Lung (tissue), 11 donors: ENCODE measurements at regions not wholly inside any gene's neighbourhood (a gene's known extent, or its start where the extent isn't known, plus 50 kb on each side); places are given as distances from the start of the nearest gene placed in this dataset.
"Not testable (repeated sequence)": the region's sequence is repeated elsewhere in the genome, so short reads cannot be mapped to it uniquely, and the experiment has no call there.

Experiments used
- ATAC-seq: fragments of 200-7000 bp; cut with Tn5 transposase; one replicate; pipeline ENCODE4 v1.9.1; 2020; ENCODE audit warnings: moderate number of reproducible peaks; ENCODE audit not compliant: insufficient read depth, low FRiP score
- DNase-seq, 3 donors: peaks; one replicate each; pipeline ENCODE4 v3.0.0-alpha.2; 2013 to 2017
- H3K27ac ChIP-seq, 2 donors: one replicate each; pipeline ENCODE4 v1.5.1; 2013; ENCODE audit warnings: mild to moderate bottlenecking in 2 of 2, moderate library complexity in 2 of 2, control low read depth in 1 of 2, inconsistent platforms in 1 of 2, low read depth in 1 of 2, low read length in 1 of 2
- H3K27me3 ChIP-seq, 3 donors: one replicate each; pipeline ENCODE4 v1.5.1; 2013; ENCODE audit warnings: low read length in 2 of 3; ENCODE audit not compliant: control insufficient read depth in 3 of 3, insufficient read depth in 3 of 3
- H3K36me3 ChIP-seq, 4 donors: one replicate each; pipeline ENCODE4 v1.5.1; 2013; ENCODE audit warnings: low read length in 4 of 4, mild to moderate bottlenecking in 1 of 4, moderate library complexity in 1 of 4; ENCODE audit not compliant: control insufficient read depth in 4 of 4, insufficient read depth in 4 of 4
- H3K4me1 ChIP-seq, 5 donors: one replicate each; pipeline ENCODE4 v1.5.1; 2013; ENCODE audit warnings: low read length in 5 of 5, mild to moderate bottlenecking in 2 of 5, moderate library complexity in 1 of 5; ENCODE audit not compliant: control insufficient read depth in 5 of 5, insufficient read depth in 5 of 5
- H3K4me3 ChIP-seq: one replicate; pipeline ENCODE4 v1.5.1; 2013; ENCODE audit warnings: mild to moderate bottlenecking, control low read depth, moderate library complexity
- H3K9ac ChIP-seq, 2 donors: one replicate each; pipeline ENCODE4 v1.5.1; 2013; ENCODE audit warnings: low read length in 2 of 2, control low read depth in 1 of 2; ENCODE audit not compliant: insufficient read depth in 1 of 2
- H3K9me3 ChIP-seq, 4 donors: one replicate each; pipeline ENCODE4 v1.5.1; 2013; ENCODE audit warnings: low read length in 3 of 4, mild to moderate bottlenecking in 1 of 4, moderate library complexity in 1 of 4; ENCODE audit not compliant: control insufficient read depth in 4 of 4, insufficient read depth in 3 of 4
- WGBS, 2 donors: extraction: QIAGEN DNeasy Blood & Tissue Kit; methylation state at CpG; one replicate each; pipeline ENCODE4 v1.1.7; 2013; 5-methylcytosine and 5-hydroxymethylcytosine counted together
- TF ChIP-seq, protein P1 (sequence below): IDR thresholded peaks from 2 replicates; pipeline ENCODE4 v1.5.1; 2012; ENCODE audit warnings: mild to moderate bottlenecking; ENCODE audit errors: control extremely low read depth, extremely low read depth
- donor health status: control.
- donor health status: control.
- donor health status: Bipolar disorder and iron deficiency.
- donor health status: healthy.
- donor health status: DM: yes; HTN: yes; CAD: no.

DNA sequence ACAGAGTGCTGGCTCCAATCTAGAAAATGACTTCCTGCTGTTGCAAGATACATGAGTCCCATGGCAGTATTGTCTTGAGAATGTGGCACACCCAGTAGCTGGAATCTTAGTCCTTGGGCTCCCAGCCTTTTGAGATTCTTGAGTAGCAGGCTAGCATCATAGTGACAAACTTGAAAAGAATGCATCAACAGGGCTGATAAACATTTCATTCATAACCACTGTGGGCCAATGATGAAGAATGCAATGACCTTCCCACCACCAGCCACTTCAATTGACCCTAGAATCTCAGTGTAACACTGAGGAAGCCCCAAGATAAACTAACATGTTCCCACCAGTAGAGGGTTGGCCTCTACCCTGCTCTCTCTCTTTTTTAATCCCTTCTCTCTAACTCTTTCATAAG lies 329.3 kb downstream of the GBA3 start:
- no peak for ATAC-seq
- Histone ChIP-seq H3K27ac (no peak overlapping the region), H3K27me3 (no peaks in the 10 kb centered on the region), H3K4me3 (no peak overlapping the region), H3K36me3 (no peaks in the 10 kb centered on the region), H3K9me3 (no peaks in the 10 kb centered on the region), H3K9ac (no peak overlapping the region), H3K4me1 (no peaks in the 10 kb centered on the region)
- DNase-seq, result no peak
- TF ChIP-seq, protein P1, sequence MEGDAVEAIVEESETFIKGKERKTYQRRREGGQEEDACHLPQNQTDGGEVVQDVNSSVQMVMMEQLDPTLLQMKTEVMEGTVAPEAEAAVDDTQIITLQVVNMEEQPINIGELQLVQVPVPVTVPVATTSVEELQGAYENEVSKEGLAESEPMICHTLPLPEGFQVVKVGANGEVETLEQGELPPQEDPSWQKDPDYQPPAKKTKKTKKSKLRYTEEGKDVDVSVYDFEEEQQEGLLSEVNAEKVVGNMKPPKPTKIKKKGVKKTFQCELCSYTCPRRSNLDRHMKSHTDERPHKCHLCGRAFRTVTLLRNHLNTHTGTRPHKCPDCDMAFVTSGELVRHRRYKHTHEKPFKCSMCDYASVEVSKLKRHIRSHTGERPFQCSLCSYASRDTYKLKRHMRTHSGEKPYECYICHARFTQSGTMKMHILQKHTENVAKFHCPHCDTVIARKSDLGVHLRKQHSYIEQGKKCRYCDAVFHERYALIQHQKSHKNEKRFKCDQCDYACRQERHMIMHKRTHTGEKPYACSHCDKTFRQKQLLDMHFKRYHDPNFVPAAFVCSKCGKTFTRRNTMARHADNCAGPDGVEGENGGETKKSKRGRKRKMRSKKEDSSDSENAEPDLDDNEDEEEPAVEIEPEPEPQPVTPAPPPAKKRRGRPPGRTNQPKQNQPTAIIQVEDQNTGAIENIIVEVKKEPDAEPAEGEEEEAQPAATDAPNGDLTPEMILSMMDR, result no peak

DNA sequence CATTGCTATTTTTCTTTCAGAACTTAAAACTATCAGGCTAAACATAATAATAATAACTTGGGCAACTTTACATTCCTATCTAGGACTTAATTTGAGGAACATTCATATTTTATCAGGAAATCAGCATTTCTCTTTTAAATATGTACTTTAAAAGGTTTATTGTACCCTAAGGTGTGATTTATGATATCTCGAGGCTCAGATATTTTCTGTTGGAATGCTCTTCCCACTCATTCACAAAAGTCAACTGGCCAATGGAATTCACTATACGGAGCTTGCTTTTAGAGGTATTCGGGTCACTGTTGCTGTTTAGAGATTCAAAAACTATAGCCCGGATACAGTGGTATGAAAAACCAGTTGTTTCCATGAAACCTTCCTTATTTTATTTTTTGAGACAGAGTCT lies 328.3 kb downstream of the GBA3 start:
- Histone ChIP-seq H3K27me3 (no peaks in the 10 kb centered on the region), H3K9me3 (no peaks in the 10 kb centered on the region), H3K27ac (no peak overlapping the region), H3K9ac (no peak overlapping the region), H3K4me3 (no peak overlapping the region), H3K4me1 (no peaks in the 10 kb centered on the region), H3K36me3 (no peaks in the 10 kb centered on the region)
- 80 to 85% methylated on average over 4 of the region's 4 CpGs for WGBS, 2 donors
- no peak for ATAC-seq
- TF ChIP-seq, protein P1, result no peak
- DNase-seq, result no peak

DNA sequence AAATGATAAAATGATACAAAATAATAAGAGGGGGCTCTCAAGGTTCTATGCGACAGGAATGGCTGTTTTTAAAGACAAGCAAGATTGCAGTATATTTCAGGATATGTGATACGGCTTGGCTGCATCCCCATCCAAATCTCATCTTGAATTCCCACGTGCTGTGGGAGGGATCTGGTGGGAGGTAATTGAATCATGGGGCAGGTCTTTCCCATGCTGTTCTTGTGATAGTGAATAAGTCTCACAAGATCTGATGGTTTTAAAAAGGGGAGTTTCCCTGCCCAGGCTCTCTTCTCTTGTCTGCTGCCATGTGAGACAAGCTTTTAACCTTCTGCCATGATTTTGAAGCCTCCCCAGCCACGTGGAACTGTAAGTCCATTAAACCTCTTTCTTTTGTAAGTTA lies 327.7 kb downstream of the GBA3 start:
- DNase-seq, H3K27me3 ChIP-seq, H3K9ac ChIP-seq, H3K36me3 ChIP-seq, H3K9me3 ChIP-seq, H3K4me3 ChIP-seq, H3K27ac ChIP-seq, H3K4me1 ChIP-seq, ATAC-seq: not testable (repeated sequence)
- 72 to 82% methylated on average over 4 of the region's 4 CpGs for WGBS, 2 donors

DNA sequence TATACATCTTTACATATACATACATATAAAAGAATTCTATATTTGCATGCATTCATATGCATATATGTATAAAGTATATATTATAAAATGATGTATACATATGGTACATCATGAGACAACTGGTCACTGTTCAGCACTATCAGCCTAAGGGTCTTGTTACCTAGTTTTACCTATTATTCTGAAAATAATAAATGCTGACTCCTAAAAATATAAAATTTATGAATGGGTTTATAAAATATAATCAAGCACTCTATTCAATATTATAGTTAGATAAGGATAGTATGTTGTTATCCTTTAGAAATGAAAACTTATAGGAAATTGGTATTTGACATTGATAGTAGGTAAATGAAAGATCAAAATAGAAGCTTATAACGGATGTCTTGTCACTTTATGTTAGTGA lies 324.2 kb downstream of the GBA3 start:
- Histone ChIP-seq H3K4me3 (no peak overlapping the region), H3K4me1 (peaks cover 0 to 5% (median 0%) of the 10 kb centered on the region in 5 donors), H3K9me3 (no peaks in the 10 kb centered on the region), H3K27me3 (no peaks in the 10 kb centered on the region), H3K27ac (no peak overlapping the region), H3K36me3 (no peaks in the 10 kb centered on the region), H3K9ac (no peak overlapping the region)
- ATAC-seq (no peak), DNase-seq (no peak)
- WGBS, 2 donors, result 89% methylated on average over 1 of the region's 1 CpG
- TF ChIP-seq, protein P1, result no peak
